Smooth muscle cell (in vitro differentiated cells): ENCODE measurements at regions not wholly inside any gene's neighbourhood (a gene's known extent, or its start where the extent isn't known, plus 50 kb on each side); places are given as distances from the start of the nearest gene placed in this dataset.

Source experiments
- DNase-seq: peaks from one replicate; lab custom pipeline; 2025; ENCODE audit not compliant: unreplicated experiment; lab: John Stamatoyannopoulos, UW
- H2AFZ ChIP-seq: fragments of 200-600 bp; sonication (generic); 2 replicates; pipeline ENCODE4 v1.6.0; 2016; ENCODE audit warnings: antibody characterized with exemption, low read depth, mild to moderate bottlenecking
- H3F3A ChIP-seq: fragments of 200-600 bp; sonication (generic); 2 replicates; pipeline ENCODE4 v1.6.0; 2017; ENCODE audit warnings: antibody characterized with exemption, low read depth
- H3K27ac ChIP-seq: fragments of 200-600 bp; sonication (generic); 2 replicates; pipeline ENCODE4 v1.5.1; 2016; ENCODE audit warnings: low read depth, mild to moderate bottlenecking
- H3K27me3 ChIP-seq: fragments of 200-600 bp; sonication (generic); 2 replicates; pipeline ENCODE4 v1.6.1; 2016; ENCODE audit warnings: low read depth, mild to moderate bottlenecking
- H3K36me3 ChIP-seq: fragments of 200-600 bp; sonication (generic); 2 replicates; pipeline ENCODE4 v1.5.1; 2016; ENCODE audit warnings: low read depth
- H3K4me1 ChIP-seq: fragments of 200-600 bp; sonication (generic); 2 replicates; pipeline ENCODE4 v1.5.1; 2016; ENCODE audit warnings: low read depth
- H3K4me2 ChIP-seq: fragments of 200-600 bp; sonication (generic); 2 replicates; pipeline ENCODE4 v1.6.0; 2016; ENCODE audit warnings: mild to moderate bottlenecking
- H3K4me3 ChIP-seq: fragments of 200-600 bp; sonication (generic); 2 replicates; pipeline ENCODE4 v1.5.1; 2016; ENCODE audit warnings: mild to moderate bottlenecking
- H3K79me2 ChIP-seq: fragments of 200-600 bp; sonication (generic); 2 replicates; pipeline ENCODE4 v1.6.0; 2016; ENCODE audit warnings: low read depth, mild to moderate bottlenecking
- H3K9ac ChIP-seq: fragments of 200-600 bp; sonication (generic); 2 replicates; pipeline ENCODE4 v1.6.0; 2016; ENCODE audit warnings: low read depth
- H3K9me3 ChIP-seq: fragments of 200-600 bp; sonication (generic); replicated peaks from 2 replicates; pipeline ENCODE4 v1.5.1; 2016; ENCODE audit warnings: low read depth
- H4K20me1 ChIP-seq: fragments of 200-600 bp; sonication (generic); 2 replicates; pipeline ENCODE4 v1.6.0; 2016; ENCODE audit warnings: low read depth
- WGBS: methylation state at CpG from one replicate; pipeline ENCODE4 v1.1.7; 2016; ENCODE audit warnings: low lambda C conversion rate; 5-methylcytosine and 5-hydroxymethylcytosine counted together
- TF ChIP-seq, protein P1 (sequence below): fragments of 200-600 bp; sonication (generic); IDR thresholded peaks from 2 replicates; pipeline ENCODE4 v1.5.1; 2017; ENCODE audit warnings: borderline replicate concordance, mild to moderate bottlenecking, antibody characterized with exemption; ENCODE audit not compliant: insufficient read depth, poor library complexity, severe bottlenecking

DNA sequence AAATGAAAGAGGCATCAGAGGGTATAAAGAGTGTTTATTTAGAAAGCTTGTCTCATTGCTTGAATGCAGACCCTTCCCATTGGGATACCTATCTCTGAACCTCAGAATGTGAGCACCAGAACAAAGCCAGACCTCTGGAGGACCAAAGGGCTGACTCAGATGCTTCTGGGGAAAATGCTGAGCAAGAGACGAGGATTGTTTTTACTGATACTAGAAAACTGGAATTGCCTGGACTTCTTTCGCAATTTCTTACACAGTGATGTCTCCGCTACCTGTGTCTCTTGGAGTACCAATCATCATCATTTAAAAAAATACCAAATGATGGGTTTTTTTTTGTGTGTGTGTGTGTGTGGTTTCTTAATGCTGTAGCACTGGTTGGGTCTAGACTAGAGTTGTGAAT is 55.6 kb upstream of the CCDC85A start:
- Histone ChIP-seq H3K4me3 (no peak overlapping the region), H4K20me1 (no peaks in the 10 kb centered on the region), H3K27ac (no peak overlapping the region), H3F3A (no peaks in the 10 kb centered on the region), H3K27me3 (peaks cover 3% of the 10 kb centered on the region), H3K4me1 (no peaks in the 10 kb centered on the region), H3K9ac (no peak overlapping the region), H2AFZ (no peak overlapping the region), H3K79me2 (no peaks in the 10 kb centered on the region), H3K9me3 (no peaks in the 10 kb centered on the region), H3K36me3 (no peaks in the 10 kb centered on the region), H3K4me2 (peak overlapping the region; percentile 22)
- DNase-seq = no peak
- TF ChIP-seq, protein P1, sequence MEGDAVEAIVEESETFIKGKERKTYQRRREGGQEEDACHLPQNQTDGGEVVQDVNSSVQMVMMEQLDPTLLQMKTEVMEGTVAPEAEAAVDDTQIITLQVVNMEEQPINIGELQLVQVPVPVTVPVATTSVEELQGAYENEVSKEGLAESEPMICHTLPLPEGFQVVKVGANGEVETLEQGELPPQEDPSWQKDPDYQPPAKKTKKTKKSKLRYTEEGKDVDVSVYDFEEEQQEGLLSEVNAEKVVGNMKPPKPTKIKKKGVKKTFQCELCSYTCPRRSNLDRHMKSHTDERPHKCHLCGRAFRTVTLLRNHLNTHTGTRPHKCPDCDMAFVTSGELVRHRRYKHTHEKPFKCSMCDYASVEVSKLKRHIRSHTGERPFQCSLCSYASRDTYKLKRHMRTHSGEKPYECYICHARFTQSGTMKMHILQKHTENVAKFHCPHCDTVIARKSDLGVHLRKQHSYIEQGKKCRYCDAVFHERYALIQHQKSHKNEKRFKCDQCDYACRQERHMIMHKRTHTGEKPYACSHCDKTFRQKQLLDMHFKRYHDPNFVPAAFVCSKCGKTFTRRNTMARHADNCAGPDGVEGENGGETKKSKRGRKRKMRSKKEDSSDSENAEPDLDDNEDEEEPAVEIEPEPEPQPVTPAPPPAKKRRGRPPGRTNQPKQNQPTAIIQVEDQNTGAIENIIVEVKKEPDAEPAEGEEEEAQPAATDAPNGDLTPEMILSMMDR = no peak
- WGBS = 55% methylated on average over 3 of the region's 3 CpGs

DNA sequence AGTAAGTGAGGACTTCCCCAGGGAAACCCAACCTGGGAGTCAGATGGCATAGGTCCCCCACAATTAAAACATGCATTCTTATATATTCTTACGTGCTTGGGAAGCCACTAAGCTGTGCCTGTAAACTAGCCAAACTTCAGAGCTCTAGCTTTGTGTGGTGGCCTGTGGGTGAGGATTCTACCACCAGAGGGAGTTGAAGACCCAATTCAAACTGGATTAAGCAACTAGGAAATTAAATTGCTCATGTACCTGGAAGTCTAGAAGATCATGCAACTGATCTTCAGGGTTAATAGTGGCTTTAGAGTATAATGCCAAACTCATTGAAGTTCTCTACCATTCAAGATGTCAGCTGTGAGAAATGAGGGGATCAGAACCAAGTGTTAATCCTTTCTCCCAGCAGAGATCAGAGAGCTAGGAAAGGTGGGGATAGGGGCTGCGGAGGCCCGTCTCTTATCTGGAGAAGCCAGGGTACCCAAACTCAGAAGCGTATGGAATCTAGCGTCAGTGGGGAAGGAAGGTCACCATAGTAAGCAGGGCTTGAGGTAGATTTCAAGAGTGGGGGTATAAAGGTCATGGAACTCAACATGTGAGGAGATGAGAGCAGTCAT is 53.2 kb upstream of the CCDC85A start:
- H3K27ac ChIP-seq = no peak overlapping the region

DNA sequence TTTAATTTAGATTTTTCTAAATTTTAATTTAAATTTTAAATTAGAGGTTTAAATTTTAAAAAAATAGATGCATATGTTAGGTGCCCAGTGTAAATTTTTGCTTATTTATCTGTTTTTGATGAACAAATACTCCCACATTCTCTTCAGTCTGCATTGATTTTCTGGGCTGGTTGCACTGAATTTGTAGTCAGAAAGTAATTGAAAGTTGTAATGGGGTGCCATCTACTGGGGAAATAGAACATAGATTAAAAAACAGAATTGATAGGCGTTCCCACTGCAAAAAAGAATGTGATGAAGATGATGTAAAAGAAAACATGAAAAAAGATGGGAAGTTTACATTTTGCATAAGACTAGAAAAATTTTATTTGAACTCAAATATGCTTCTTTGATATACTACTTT is 51.7 kb upstream of the CCDC85A start:
- Histone ChIP-seq H3K36me3 (no peaks in the 10 kb centered on the region), H3K27ac (no peak overlapping the region), H3K9me3 (no peaks in the 10 kb centered on the region), H3K4me1 (no peaks in the 10 kb centered on the region), H3K79me2 (no peaks in the 10 kb centered on the region), H3K27me3 (no peaks in the 10 kb centered on the region), H3K4me3 (no peak overlapping the region), H3F3A (no peaks in the 10 kb centered on the region), H4K20me1 (no peaks in the 10 kb centered on the region), H3K4me2 (no peak overlapping the region), H2AFZ (no peak overlapping the region), H3K9ac (no peak overlapping the region)
- no peak for DNase-seq
- TF ChIP-seq, protein P1 = peak; percentile 62
- WGBS = 7% methylated on average over 1 of the region's 1 CpG

More for the DNA sequence above, 53.2 kb upstream of the CCDC85A start:
- no peaks in the 10 kb centered on the region for H4K20me1 ChIP-seq
- TF ChIP-seq, protein P1 = peak; percentile 50
- H3K27me3 ChIP-seq = no peaks in the 10 kb centered on the region
- no peaks in the 10 kb centered on the region for H3F3A ChIP-seq
- no peaks in the 10 kb centered on the region for H3K36me3 ChIP-seq
- H3K4me2 ChIP-seq = no peak overlapping the region
- no peak for DNase-seq
- no peak overlapping the region for H2AFZ ChIP-seq
- no peak overlapping the region for H3K9ac ChIP-seq
- 71% methylated on average over 5 of the region's 5 CpGs for WGBS
- H3K4me1 ChIP-seq = no peaks in the 10 kb centered on the region
- no peaks in the 10 kb centered on the region for H3K9me3 ChIP-seq
- H3K79me2 ChIP-seq = no peaks in the 10 kb centered on the region
- H3K4me3 ChIP-seq = no peak overlapping the region

GRCh38 chr2:56133441-56133840 is 50.3 kb upstream of the CCDC85A start:
- Histone ChIP-seq H3K4me3 (no peak overlapping the region), H4K20me1 (no peaks in the 10 kb centered on the region), H3K79me2 (no peaks in the 10 kb centered on the region), H2AFZ (peak overlapping the region; percentile 58), H3K4me1 (no peaks in the 10 kb centered on the region), H3K9ac (no peak overlapping the region), H3K27me3 (no peaks in the 10 kb centered on the region), H3K36me3 (no peaks in the 10 kb centered on the region), H3K9me3 (no peaks in the 10 kb centered on the region), H3K4me2 (no peak overlapping the region), H3K27ac (no peak overlapping the region), H3F3A (no peaks in the 10 kb centered on the region)
- DNase-seq = no peak
- TF ChIP-seq, protein P1 = no peak
- 75% methylated on average over 3 of the region's 3 CpGs for WGBS
